SIG-M5 (cell line): ENCODE measurements at regions not wholly inside any gene's neighbourhood (a gene's known extent, or its start where the extent isn't known, plus 50 kb on each side); places are given as distances from the start of the nearest gene placed in this dataset.
"Not testable (repeated sequence)": the region's sequence is repeated elsewhere in the genome, so short reads cannot be mapped to it uniquely, and the experiment has no call there.

Experiments used
- DNase-seq: peaks from one replicate; lab custom pipeline; 2025; lab: John Stamatoyannopoulos, UW

DNA sequence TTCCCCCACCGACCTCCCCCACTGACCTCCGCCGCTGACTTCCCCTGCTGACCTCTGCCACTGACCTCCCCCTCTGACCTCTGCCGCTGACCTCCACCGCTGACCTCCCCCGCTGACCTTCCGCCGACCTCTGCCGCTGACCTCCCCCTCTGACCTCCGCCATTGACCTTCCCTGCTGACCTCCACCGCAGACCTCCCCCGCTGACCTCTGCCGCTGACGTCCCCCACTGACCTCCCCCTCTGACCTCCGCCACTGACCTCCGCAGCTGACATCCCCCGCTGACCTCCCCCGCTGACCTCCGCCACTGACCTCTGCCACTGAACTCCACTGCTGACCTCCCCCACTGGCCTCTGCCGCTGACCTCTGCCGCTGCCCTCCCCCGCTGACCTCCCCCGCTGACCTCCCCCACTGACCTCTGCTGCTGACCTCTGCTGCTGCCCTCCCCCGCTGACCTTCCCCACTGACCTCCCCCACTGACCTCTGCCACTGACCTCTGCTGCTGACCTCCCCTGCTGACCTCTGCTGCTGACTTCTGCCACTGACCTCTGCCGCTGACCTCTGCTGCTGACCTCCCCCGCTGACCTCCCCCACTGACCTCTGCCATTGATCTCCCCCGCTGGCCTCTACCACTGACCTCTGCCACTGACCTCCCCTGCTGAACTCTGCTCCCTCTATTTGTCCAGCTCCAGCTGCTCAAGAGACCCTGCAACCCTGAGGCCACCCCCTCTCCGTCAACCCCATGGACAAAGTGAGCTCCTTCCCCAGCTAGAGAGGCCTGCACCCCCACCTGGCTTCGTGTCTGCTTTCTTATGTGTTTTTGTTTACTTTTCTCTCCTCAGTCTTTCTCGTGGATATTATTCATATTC lies 91.4 kb upstream of the AFDN start:
- DNase-seq: no peak

GRCh38 chr6:167735951-167736288 lies 90.8 kb upstream of the AFDN start:
- DNase-seq: no peak

DNA sequence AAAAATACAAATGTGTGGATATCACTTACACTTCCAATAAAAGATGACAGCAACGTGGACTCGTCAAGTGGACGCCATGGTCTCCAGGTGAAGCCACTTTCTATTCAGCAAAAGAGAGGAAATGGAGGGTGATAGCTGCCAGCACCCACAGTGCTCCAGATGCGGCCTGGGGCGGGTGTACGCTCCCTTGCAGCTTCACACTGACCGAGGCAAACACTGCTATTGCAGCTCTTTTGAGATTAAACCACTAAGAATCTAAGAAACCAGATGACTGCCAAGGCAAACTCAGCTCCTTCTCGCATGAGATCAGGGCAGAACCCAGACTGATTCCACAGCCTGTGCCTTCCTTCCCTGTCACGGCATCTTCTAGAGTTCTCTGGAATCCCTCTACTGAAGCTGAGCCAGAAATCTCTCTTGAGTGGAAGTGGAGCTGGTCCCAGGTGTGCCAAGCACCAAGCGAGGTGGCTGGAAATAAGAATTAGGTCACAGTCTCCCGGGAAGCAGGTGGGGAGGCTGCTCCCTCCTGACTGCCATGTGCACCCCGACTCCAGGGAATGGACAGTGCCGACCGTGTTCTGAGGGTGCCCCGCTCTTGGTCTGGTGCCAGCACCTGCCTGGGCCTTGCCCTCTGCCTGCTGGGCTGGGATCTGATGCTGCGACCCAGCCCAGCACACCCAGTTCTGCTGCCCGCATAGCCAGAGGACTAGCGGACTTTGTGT lies 90.1 kb upstream of the AFDN start:
- DNase-seq: no peak

DNA sequence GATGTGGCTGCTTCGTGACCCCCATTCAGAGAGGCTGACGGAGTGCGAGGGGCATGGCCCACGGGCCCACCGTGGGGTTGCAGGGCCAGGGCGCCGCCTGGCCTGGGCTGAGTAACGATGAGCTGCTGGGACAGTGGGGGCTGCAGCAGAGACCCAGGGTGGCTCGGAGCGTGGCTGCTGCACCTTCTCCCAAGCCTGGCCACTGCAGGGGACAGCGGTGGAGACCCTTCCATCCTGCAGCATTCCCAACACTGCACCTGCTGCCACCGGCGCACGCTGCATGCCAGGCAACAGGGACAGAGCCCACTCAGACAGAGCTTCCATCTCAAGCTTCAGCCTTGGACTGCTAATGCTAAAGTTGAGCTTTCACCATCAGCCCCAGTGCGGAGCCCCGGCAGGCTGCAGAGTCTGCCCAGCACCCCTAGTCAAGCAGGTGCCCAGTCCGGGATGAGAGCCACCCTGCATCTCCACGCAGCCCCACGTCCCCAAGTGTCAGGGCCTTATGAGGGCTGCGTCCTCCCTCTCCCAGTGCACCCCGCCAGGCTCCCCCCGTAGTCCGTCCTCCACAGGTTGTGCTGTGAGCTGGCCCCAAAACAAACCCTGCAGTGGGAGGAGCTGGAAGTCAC lies 89.4 kb upstream of the AFDN start:
- no peak for DNase-seq

DNA sequence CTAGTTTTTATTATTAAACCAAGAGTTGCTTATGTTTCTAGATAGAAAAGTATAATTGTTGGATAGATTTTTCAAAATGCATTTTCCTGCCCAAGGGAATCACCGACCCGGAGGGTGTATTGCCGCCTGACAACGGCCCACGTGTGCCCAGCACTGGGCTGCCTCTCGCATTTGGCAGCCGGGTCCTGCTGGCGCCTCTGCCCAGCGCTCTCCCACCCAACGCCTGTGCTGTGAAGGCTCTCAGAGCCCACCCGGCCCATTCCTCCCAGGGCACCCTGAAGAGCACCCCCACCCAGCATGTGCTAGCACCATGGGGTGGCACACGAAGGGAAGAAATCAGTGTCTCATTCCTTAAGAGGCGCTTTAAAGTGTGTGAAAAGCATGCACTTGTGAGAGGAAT lies 88.3 kb upstream of the AFDN start:
- DNase-seq: no peak

GRCh38 chr6:167739721-167740475 lies 86.8 kb upstream of the AFDN start:
- DNase-seq: no peak

GRCh38 chr6:167742719-167743303 lies 83.9 kb upstream of the AFDN start:
- DNase-seq: no peak

- DNase-seq: no peak
Measured at GRCh38 chr6:167744681-167745669, 81.7 kb upstream of the AFDN start.

GRCh38 chr6:167745670-167746389 lies 80.9 kb upstream of the AFDN start:
- no peak for DNase-seq

DNA sequence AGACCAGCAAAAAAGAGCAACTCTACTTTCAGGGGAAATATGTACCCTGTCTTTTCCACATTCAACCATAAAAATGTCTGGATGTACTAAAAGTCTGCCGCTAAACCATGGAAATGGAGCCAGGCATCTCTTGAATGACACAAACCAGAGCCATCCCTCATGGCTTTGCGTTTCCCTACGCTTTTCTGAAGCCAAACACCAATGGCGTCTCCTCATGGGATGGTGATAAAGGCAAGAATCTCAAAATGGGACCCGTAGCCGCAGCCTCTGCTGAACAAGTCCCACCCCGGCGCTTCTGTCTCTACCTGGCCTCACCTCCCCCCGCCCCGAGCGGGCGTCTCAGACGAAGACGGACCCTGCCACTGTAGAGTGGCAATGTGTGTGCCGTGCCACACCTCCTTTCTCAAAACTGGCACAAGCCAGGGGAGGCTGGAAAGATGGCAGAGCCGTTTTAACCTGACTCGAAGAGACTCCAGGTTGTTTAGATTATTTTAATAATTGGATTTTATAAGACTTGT lies 80.3 kb upstream of the AFDN start:
- DNase-seq: no peak

GRCh38 chr6:167746975-167747374 lies 79.7 kb upstream of the AFDN start:
- no peak for DNase-seq

GRCh38 chr6:167747645-167748044 lies 79.1 kb upstream of the AFDN start:
- DNase-seq: no peak

DNA sequence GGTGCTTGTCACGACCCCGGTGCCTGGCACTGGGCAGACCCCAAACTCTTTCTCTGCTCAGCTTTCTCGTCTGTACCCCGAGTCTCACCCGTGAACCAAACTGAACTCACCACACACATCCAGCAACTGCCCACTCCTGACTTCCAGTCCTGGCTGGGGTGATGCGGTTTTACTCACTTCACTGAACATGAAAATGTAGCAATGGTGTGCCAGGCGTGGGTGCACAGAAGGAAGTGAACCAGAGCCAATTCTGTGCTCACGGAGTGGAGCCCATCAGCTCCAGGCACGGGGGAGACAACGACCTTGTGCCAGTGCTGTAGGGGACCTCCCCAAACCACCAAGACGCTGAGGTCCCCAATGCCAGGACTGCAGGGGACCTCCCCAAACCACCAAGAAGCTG lies 78.7 kb upstream of the AFDN start:
- no peak for DNase-seq

- no peak for DNase-seq
Measured at GRCh38 chr6:167748458-167749379, 78.0 kb upstream of the AFDN start.

- DNase-seq: no peak
Measured at GRCh38 chr6:167750956-167751358, 75.8 kb upstream of the AFDN start.

GRCh38 chr6:167751579-167752115 lies 75.1 kb upstream of the AFDN start:
- DNase-seq: no peak

DNA sequence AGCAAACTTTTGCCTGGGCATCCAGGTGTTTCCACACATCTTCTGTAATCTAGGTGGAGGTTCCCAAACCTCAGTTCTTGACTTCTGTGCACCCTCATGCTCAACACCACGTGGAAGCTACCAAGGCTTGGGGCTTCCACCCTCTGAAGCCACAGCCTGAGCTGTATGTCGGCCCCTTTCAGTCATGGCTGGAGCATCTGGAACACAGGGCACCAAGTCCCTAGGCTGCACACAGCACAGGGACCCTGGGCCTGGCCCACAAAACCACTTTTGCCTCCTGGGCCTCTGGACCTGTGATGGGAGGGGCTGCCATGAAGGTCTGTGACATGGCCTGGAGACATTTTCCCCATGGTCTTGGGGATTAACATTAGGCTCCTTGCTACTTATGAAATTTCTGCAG lies 73.4 kb upstream of the AFDN start:
- not testable (repeated sequence) for DNase-seq

DNA sequence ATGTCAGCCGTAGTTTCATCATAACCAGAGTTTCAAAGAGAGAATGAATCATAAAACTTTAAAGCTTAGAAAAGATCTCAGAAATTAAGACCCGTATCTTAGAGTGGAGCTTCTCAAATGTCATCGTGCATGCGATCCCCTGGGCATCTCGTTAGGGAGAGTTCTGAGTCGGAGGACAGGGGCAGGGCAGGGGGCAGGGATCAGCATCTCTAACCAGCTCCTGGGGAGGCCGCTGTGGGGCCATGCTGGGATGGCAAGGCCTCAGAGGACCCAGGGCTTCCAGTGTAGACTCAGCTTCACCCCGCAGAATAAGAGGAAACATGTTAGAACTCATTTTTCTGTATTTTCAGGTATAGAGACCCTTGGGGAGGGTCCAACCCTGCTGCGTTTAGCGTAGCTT lies 72.0 kb upstream of the AFDN start:
- no peak for DNase-seq
